ENCODE measurements at regions not wholly inside any gene's neighbourhood (a gene's known extent, or its start where the extent isn't known, plus 50 kb on each side); places are given as distances from the start of the nearest gene placed in this dataset.

DNA sequence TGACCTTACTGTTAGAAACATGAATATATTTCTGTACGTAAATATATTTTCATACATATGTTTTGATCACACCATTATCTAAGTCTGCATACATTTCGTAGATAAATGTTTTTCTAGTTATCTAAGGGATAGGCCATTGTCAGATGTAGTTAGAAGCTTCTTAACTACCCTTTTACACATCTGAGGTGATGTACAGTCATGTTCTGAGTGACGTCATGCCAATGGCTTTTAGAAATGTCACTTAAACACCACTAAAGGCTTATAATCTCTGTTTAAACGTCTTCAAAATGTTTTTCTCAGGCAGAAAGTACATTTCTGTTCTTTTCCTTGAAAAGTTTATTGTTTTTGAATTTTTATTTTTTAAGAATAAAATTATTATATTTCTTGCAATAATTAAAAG is 781.9 kb downstream of the MRPL39 start:
- no peaks in the 10 kb centered on the region for H3K36me3 ChIP-seq
- no peak for DNase-seq
- H3K9me3 ChIP-seq (ENCODE audit: severe bottlenecking), result no peaks in the 10 kb centered on the region
- H3K27ac ChIP-seq, result no peak overlapping the region
- no peaks in the 10 kb centered on the region for H3K27me3 ChIP-seq (ENCODE audit: insufficient read depth, low read depth, severe bottlenecking)
- no peak for TF ChIP-seq CTCF (IDR thresholded peaks at IDR 0.05; ENCODE audit: low read depth, low read length)
- H3K4me3 ChIP-seq (ENCODE audit: low read depth, low read length), result no peak overlapping the region

DNA sequence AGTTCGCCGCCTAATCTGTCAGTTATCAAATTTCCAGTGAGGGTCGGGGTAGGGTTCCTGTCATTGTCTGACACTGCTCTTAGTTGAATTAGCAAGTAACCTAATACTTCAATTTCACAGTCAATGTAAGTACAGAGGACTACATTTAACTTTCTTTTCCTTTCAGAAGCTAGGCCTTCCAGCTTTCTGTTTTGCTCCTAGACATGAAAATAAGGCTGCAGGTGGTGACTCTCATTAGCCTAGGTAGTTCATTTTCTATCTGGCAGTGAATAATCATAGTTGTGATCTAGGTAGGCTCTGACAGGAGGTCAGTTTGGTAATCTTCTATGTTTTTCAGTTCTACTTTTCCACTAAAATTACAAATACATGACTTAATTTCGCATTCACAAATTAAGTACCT is 783.1 kb downstream of the MRPL39 start:
- H3K4me3 ChIP-seq (ENCODE audit: low read depth, low read length), result no peak overlapping the region
- H3K9me3 ChIP-seq (ENCODE audit: severe bottlenecking), result no peaks in the 10 kb centered on the region
- DNase-seq, result no peak
- no peaks in the 10 kb centered on the region for H3K27me3 ChIP-seq (ENCODE audit: insufficient read depth, low read depth, severe bottlenecking)
- TF ChIP-seq CTCF (IDR thresholded peaks at IDR 0.05; ENCODE audit: low read depth, low read length), result no peak
- no peaks in the 10 kb centered on the region for H3K36me3 ChIP-seq
- H3K27ac ChIP-seq, result no peak overlapping the region

DNA sequence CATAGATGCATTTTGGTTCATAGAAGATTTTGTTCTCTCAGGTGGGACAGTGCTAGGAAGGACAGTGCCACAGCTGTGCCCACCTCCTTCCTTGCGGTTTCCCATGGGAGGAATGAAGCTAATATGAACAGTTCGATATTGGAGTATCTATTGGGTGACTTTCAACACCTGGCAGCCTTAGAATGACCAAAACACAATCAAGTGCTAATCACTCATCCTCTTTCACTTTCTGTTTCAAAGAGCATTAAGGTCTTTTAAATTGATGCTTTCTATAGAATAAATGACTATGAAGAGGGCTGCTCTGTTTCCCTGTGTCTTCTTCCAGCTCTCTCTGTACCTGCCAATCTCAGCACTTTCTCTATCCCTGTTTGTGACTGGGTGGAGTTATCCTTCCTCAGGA is 784.0 kb downstream of the MRPL39 start:
- H3K4me3 ChIP-seq (ENCODE audit: low read depth, low read length), result no peak overlapping the region
- no peak for TF ChIP-seq CTCF (IDR thresholded peaks at IDR 0.05; ENCODE audit: low read depth, low read length)
- H3K27ac ChIP-seq, result no peak overlapping the region
- H3K36me3 ChIP-seq, result no peaks in the 10 kb centered on the region
- H3K9me3 ChIP-seq (ENCODE audit: severe bottlenecking), result no peaks in the 10 kb centered on the region
- no peak for DNase-seq
- H3K27me3 ChIP-seq (ENCODE audit: insufficient read depth, low read depth, severe bottlenecking), result no peaks in the 10 kb centered on the region

DNA sequence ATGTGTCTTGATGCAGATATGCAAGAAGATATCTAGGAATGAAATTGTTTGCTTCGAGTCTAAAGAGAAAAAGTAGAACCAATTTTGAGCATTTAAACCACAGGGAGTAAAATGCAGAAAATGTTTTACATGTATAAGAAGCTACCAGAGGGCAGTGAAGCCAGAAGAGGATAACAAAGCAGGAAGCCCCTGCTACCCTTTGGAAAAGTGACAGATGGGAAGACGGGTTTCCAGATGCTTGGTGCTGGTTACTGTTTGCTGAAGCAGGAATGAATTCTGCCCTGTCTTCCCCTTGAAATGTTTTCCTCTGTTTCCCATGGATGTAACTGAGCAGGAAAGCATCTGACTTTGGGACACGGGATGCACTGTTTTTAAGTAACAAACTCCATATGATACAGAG is 822.2 kb downstream of the MRPL39 start:
- H3K27ac ChIP-seq, result peak overlapping the region; percentile 10; the same call in 1 of the 2 replicates
- no peak for TF ChIP-seq CTCF (IDR thresholded peaks at IDR 0.05; ENCODE audit: low read depth, low read length)
- H3K9me3 ChIP-seq (ENCODE audit: severe bottlenecking), result peaks cover 3% of the 10 kb centered on the region
- H3K36me3 ChIP-seq, result no peaks in the 10 kb centered on the region
- H3K4me3 ChIP-seq (ENCODE audit: low read depth, low read length), result no peak overlapping the region
- no peaks in the 10 kb centered on the region for H3K27me3 ChIP-seq (ENCODE audit: insufficient read depth, low read depth, severe bottlenecking)
- peak; percentile 48 for DNase-seq

GRCh38 chr21:24781146-24781545 is 826.1 kb downstream of the MRPL39 start:
- no peaks in the 10 kb centered on the region for H3K36me3 ChIP-seq
- H3K9me3 ChIP-seq (ENCODE audit: severe bottlenecking), result no peaks in the 10 kb centered on the region
- no peak for DNase-seq
- no peak for TF ChIP-seq CTCF (IDR thresholded peaks at IDR 0.05; ENCODE audit: low read depth, low read length)
- H3K4me3 ChIP-seq (ENCODE audit: low read depth, low read length), result no peak overlapping the region
- no peaks in the 10 kb centered on the region for H3K27me3 ChIP-seq (ENCODE audit: insufficient read depth, low read depth, severe bottlenecking)
- H3K27ac ChIP-seq, result no peak overlapping the region

GRCh38 chr21:24759348-24760075 is 847.8 kb downstream of the MRPL39 start:
- Histone ChIP-seq H3K4me3 (ENCODE audit: low read depth, low read length) (no peak overlapping the region), H3K9me3 (ENCODE audit: severe bottlenecking) (peaks cover 3% of the 10 kb centered on the region), H3K27ac (no peak overlapping the region), H3K27me3 (ENCODE audit: insufficient read depth, low read depth, severe bottlenecking) (no peaks in the 10 kb centered on the region), H3K36me3 (no peaks in the 10 kb centered on the region)
- no peak for DNase-seq
- no peak for TF ChIP-seq CTCF (IDR thresholded peaks at IDR 0.05; ENCODE audit: low read depth, low read length)

Measured in WERI-Rb-1 (cell line).